Endothelial cell of umbilical vein (primary cell): ENCODE measurements at regions not wholly inside any gene's neighbourhood (a gene's known extent, or its start where the extent isn't known, plus 50 kb on each side); places are given as distances from the start of the nearest gene placed in this dataset.

Source experiments
- FOS ChIP-seq: IDR thresholded peaks from 2 replicates; pipeline ENCODE4 v1.6.1; 2011; ENCODE audit warnings: mild to moderate bottlenecking, low read length, moderate library complexity, borderline replicate concordance; ENCODE audit not compliant: insufficient read depth
- JUN ChIP-seq: IDR thresholded peaks from 2 replicates; pipeline ENCODE4 v1.6.1; 2011; ENCODE audit warnings: borderline replicate concordance, low read depth; ENCODE audit not compliant: insufficient read length, insufficient read depth
- POLR2A ChIP-seq: IDR thresholded peaks from 2 replicates; pipeline ENCODE4 v1.6.1; 2012; ENCODE audit warnings: low read depth, mild to moderate bottlenecking, control low read depth, low read length
- POLR2AphosphoS5 ChIP-seq: IDR thresholded peaks from 2 replicates; pipeline ENCODE4 v1.6.1; 2012; ENCODE audit warnings: low read depth, mild to moderate bottlenecking, control low read depth, low read length, moderate library complexity; ENCODE audit not compliant: insufficient read depth
- TF ChIP-seq, protein P1 (sequence below), 2 donors: IDR thresholded peaks; 1 replicate in 1 of 2; 2 replicates in 1 of 2; pipeline ENCODE4 v1.5.1; 2011; ENCODE audit warnings: low read length in 2 of 2, mild to moderate bottlenecking in 2 of 2, moderate library complexity in 2 of 2, control low read depth in 1 of 2, inconsistent platforms in 1 of 2, low read depth in 1 of 2; ENCODE audit not compliant: insufficient read depth in 1 of 2; ENCODE audit errors: extremely low read depth in 1 of 2

GRCh38 chr13:37257706-37258105 is 152.2 kb upstream of the CSNK1A1L start:
- TF ChIP-seq, protein P1, sequence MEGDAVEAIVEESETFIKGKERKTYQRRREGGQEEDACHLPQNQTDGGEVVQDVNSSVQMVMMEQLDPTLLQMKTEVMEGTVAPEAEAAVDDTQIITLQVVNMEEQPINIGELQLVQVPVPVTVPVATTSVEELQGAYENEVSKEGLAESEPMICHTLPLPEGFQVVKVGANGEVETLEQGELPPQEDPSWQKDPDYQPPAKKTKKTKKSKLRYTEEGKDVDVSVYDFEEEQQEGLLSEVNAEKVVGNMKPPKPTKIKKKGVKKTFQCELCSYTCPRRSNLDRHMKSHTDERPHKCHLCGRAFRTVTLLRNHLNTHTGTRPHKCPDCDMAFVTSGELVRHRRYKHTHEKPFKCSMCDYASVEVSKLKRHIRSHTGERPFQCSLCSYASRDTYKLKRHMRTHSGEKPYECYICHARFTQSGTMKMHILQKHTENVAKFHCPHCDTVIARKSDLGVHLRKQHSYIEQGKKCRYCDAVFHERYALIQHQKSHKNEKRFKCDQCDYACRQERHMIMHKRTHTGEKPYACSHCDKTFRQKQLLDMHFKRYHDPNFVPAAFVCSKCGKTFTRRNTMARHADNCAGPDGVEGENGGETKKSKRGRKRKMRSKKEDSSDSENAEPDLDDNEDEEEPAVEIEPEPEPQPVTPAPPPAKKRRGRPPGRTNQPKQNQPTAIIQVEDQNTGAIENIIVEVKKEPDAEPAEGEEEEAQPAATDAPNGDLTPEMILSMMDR (IDR thresholded peaks at IDR 0.05; ENCODE audit: extremely low read depth in 1 of 2, insufficient read depth in 1 of 2, low read depth in 1 of 2, low read length in 2 of 2) = no peak
- TF ChIP-seq POLR2AphosphoS5 (no peak), JUN (no peak), POLR2A (no peak), FOS (no peak)
